Mesodermal cell (in vitro differentiated cells): ENCODE measurements at regions not wholly inside any gene's neighbourhood (a gene's known extent, or its start where the extent isn't known, plus 50 kb on each side); places are given as distances from the start of the nearest gene placed in this dataset.

Experiments
- H3K27ac ChIP-seq: 2 replicates; pipeline ENCODE4 v1.7.0; 2013; ENCODE audit warnings: mild to moderate bottlenecking, low read depth, low read length, moderate library complexity; ENCODE audit not compliant: severe bottlenecking
- H3K36me3 ChIP-seq: 2 replicates; pipeline ENCODE4 v1.7.1; 2013; ENCODE audit warnings: mild to moderate bottlenecking, low read length, moderate library complexity; ENCODE audit not compliant: control insufficient read depth, insufficient read depth
- H3K4me1 ChIP-seq: one replicate; pipeline ENCODE4 v1.7.1; 2013; ENCODE audit warnings: mild to moderate bottlenecking, low read length; ENCODE audit not compliant: insufficient read depth, control insufficient read depth, poor library complexity, severe bottlenecking
- H3K4me3 ChIP-seq: 2 replicates; pipeline ENCODE4 v1.7.0; 2013; ENCODE audit warnings: low read length, control low read depth, mild to moderate bottlenecking; ENCODE audit not compliant: insufficient read depth, poor library complexity, severe bottlenecking; ENCODE audit errors: extremely low read depth
- H3K9me3 ChIP-seq: 2 replicates; pipeline ENCODE4 v1.7.1; 2013; ENCODE audit warnings: mild to moderate bottlenecking, low read length, moderate library complexity; ENCODE audit not compliant: control insufficient read depth
- WGBS, 2 experiments: methylation state at CpG; one replicate each; pipeline ENCODE4 v1.1.5; 2013; ENCODE audit warnings: missing lambda C conversion rate in 2 of 2; ENCODE audit not compliant: insufficient coverage in 2 of 2; 5-methylcytosine and 5-hydroxymethylcytosine counted together

DNA sequence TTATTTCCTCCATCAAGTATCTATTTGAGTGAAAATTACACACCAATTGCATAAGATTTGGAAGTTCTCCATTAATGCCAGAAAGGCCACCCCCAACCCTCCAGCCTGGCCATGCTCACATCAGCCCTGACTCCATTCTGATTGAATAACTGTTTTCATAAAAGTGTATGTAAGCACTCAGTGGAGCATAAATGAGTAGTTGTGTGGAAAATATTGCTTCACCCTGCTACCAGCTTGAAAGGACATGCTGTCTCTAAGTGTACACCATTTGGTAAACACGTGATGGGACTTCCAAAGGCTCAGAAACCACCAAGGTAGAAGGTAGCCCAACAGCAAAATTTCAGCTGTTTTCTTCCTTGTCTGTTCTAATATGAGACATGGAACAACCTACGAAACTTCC, 393.8 kb downstream of the ZNF385D start:
- no peaks in the 10 kb centered on the region for H3K36me3 ChIP-seq
- H3K4me3 ChIP-seq = no peak overlapping the region
- H3K4me1 ChIP-seq = no peaks in the 10 kb centered on the region
- 78 to 100% methylated on average over 1 of the region's 2 CpGs for WGBS, 2 experiments
- no peak overlapping the region for H3K27ac ChIP-seq
- peaks cover 3% of the 10 kb centered on the region for H3K9me3 ChIP-seq

DNA sequence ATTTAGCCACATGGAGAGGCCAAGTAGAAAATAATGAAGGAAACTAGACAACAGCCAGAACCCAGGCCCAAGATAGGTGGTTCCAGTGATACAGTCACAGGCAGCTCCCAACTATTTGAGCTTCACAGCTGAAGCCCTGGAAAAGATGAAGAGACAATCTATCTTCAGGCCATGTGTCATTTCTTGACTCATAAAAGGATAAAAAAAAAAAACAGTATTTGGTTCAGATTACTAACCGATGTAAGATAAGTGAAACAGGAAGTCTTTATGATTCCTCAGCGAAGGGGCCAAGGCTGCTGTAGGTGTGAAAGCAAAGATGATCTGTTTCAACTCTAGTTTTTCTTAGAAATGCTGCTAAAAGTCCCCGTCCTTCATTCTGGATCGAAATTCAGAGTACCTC, 394.6 kb downstream of the ZNF385D start:
- 83% methylated on average over 2 of the region's 4 CpGs; no CpG with 5 or more reads in 1 of the 2 experiments for WGBS, 2 experiments
- H3K36me3 ChIP-seq = no peaks in the 10 kb centered on the region
- H3K4me3 ChIP-seq = no peak overlapping the region
- peaks cover 3% of the 10 kb centered on the region for H3K9me3 ChIP-seq
- H3K4me1 ChIP-seq = no peaks in the 10 kb centered on the region
- H3K27ac ChIP-seq = no peak overlapping the region

DNA sequence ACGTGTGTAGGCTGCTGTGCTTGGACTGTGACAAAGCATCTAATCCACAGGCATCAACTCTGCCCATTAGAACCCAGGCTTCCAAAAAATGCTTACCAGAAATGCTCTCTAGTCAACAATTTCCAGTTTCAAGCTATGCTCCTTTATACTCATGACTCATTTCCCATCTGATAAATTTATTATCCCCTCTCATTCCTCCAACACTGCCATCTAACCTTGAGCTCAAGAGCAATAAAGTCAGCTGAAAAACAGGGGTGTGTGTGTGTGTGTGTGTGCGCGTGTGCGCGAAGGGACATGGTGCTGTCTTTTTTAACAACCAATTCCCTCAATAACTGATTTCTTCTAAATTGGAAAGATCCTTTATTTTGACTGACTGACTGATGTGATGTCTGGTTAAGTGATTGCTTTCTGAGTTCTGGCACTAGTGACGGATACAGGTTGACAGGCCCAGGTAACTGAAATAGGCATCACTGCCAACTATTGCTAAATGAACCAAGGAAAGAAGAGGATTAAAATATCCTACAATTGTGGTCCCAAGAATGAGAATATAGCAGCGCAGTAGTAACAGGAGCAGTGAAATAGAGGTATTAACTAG, 405.5 kb downstream of the ZNF385D start:
- 100% methylated on average over 1 of the region's 7 CpGs; no CpG with 5 or more reads in 1 of the 2 experiments for WGBS, 2 experiments
- Histone ChIP-seq H3K27ac (no peak overlapping the region), H3K4me1 (no peaks in the 10 kb centered on the region), H3K9me3 (no peaks in the 10 kb centered on the region), H3K36me3 (no peaks in the 10 kb centered on the region), H3K4me3 (no peak overlapping the region)

DNA sequence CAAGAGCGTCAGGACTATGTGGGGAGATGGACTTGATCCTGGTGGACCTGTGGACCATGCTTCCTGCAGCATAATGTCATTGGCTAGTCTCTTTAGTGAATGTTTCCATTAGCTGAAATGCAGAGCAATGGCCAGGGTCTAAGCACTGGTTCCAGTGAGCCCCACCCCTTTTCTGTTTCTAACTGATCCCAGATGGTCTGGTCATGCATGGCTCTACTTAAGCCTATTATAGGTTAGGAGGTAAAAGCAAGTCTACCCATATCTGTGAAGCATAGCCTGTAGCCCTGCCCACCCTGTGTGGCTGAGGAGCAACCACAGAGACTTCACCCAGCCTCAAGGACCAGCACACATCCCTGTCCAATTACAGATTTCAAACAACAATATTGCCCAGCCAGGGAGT, 419.2 kb downstream of the ZNF385D start:
- H3K9me3 ChIP-seq = no peaks in the 10 kb centered on the region
- H3K4me3 ChIP-seq = no peak overlapping the region
- H3K36me3 ChIP-seq = no peaks in the 10 kb centered on the region
- 60% methylated on average over 1 of the region's 1 CpG; no CpG with 5 or more reads in 1 of the 2 experiments for WGBS, 2 experiments
- peaks cover 8% of the 10 kb centered on the region for H3K4me1 ChIP-seq
- no peak overlapping the region for H3K27ac ChIP-seq

DNA sequence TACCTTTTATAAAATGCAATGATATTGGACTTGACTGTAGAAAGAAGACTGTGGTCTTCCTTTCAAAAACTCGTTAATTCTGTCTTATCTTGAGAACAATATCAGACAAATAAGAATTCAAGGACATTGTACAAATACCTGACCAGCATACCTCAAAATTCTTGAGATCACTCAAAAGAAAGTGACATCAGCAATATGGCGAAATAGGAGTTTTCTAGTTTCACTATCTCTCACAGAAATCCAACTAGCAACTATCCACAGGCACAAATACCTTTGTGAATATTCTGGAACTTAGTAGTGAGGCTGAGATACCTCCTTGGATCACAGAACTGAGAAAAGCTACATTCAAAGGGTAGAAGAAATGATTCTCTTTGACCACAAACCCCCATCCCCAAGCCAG, 419.7 kb downstream of the ZNF385D start:
- Histone ChIP-seq H3K4me1 (peaks cover 10% of the 10 kb centered on the region), H3K4me3 (no peak overlapping the region), H3K27ac (no peak overlapping the region), H3K36me3 (no peaks in the 10 kb centered on the region), H3K9me3 (no peaks in the 10 kb centered on the region)
- 71% methylated on average over 1 of the region's 2 CpGs; no CpG with 5 or more reads in 1 of the 2 experiments for WGBS, 2 experiments

DNA sequence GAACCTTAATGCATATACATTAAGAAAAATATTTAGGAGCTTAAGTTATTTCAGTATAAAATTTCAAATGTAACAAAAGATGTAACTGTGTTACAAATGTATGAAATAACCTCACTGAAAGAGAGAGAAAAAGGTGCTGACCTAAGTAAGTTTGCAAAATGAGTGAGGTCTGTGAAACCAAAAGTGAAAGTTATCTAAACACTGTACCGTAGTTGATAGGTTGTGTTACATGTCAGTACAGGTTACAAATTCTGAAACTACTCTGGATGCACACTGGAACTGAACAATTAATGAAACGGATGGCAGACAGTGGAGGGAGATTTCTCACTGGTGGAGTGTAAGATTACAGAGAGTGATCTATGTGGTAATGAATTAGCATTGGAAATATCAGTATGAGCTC, 420.7 kb downstream of the ZNF385D start:
- Histone ChIP-seq H3K4me3 (no peak overlapping the region), H3K4me1 (peaks cover 10% of the 10 kb centered on the region), H3K27ac (no peak overlapping the region), H3K9me3 (no peaks in the 10 kb centered on the region), H3K36me3 (no peaks in the 10 kb centered on the region)
- 88 to 95% methylated on average over 2 of the region's 2 CpGs for WGBS, 2 experiments

DNA sequence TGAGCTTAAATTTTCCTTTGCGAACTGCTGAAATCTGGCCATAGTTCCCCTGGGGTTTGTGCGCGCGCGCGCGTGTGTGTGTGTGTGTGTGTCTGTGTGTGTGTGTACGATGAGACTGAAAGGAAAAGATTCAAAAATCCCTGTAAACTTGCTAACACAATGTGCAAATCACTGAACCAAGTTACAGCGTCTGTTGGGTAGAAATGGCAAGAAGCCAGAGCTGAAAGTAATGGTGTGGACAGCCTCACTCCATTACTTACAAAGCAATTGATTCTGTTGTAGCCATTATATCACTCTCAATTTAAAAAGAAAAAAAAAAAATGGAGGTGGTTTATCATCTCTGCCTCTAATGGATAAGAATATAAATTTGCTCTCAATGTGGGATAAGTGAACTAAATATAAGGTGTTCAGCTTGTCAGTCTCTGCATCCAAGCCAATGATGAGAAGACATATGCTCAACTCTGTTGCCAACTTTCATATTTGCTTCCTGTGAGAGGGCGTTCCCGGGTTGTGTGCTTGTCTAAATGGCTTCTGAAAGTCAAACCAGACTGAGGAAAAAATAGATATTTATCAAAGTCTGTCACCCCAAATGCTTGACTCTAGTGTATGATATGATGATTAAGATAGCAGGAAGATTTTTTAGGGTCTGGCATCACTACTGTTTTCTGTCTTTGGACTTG, 422.2 kb downstream of the ZNF385D start:
- WGBS, 2 experiments = 93 to 98% methylated on average over 5 to 8 of the region's 11 CpGs
- Histone ChIP-seq H3K4me3 (no peak overlapping the region), H3K27ac (no peak overlapping the region), H3K9me3 (no peaks in the 10 kb centered on the region), H3K4me1 (peaks cover 10% of the 10 kb centered on the region), H3K36me3 (no peaks in the 10 kb centered on the region)

DNA sequence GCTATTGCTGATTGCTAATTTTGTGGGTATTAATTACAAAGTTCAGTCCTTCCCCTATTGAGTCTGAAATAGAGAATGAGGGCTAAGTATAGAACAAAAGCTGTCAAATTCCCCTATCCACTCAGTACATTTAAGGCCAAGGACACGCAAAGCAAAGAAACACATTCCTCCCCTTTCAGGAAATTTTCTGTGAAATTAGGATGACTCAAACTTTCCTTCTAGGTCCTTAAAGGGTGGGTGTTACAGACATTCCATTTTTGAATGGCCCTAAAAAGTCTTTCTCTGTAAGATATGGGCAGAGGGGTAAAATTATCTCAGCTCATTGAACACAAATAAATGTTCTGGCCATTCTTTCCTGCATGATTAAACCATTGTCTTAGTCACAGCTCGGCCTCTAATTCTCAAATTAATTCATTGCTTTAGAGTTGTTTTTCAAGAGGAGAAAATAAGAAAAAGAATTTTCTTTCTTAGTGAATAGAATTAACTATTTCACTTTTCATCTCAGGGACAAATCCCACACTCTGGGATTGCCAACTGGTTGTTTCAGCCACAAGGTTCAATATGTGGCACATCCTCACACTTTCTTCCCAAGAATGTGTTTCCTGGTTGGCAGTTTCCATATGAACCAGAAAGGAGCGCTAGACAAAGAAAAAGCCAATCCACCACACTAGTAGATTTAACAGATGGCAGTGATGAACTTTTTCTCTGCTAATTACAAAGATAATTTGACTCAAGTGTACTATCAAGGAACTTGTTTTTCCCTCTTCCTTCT, 424.1 kb downstream of the ZNF385D start:
- H3K9me3 ChIP-seq = no peaks in the 10 kb centered on the region
- 100% methylated on average over 1 of the region's 3 CpGs; no CpG with 5 or more reads in 1 of the 2 experiments for WGBS, 2 experiments
- H3K4me3 ChIP-seq = no peak overlapping the region
- peaks cover 10% of the 10 kb centered on the region for H3K4me1 ChIP-seq
- no peaks in the 10 kb centered on the region for H3K36me3 ChIP-seq
- peak overlapping the region; percentile 82 for H3K27ac ChIP-seq

DNA sequence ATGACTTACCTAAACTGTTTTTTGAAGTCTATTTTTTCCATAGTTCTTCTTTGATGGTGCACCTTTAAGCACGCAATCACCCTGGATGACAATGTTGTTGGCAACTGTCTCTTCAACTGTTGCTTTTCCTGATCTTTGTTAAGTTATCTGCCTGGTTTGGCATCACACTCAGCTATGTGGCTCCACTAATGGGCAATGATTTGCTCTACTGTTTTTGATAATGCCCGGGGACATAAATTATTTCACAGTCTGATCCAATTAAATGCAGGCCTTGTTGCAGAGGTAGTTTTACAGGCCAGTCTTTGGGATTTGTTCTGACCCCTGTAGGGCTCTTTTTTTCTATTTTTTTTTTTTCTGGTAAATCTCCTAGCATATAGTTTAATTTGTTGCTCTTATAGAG, 436.3 kb downstream of the ZNF385D start:
- WGBS, 2 experiments = 50 to 80% methylated on average over 1 to 2 of the region's 2 CpGs
- no peak overlapping the region for H3K4me3 ChIP-seq
- H3K27ac ChIP-seq = no peak overlapping the region

DNA sequence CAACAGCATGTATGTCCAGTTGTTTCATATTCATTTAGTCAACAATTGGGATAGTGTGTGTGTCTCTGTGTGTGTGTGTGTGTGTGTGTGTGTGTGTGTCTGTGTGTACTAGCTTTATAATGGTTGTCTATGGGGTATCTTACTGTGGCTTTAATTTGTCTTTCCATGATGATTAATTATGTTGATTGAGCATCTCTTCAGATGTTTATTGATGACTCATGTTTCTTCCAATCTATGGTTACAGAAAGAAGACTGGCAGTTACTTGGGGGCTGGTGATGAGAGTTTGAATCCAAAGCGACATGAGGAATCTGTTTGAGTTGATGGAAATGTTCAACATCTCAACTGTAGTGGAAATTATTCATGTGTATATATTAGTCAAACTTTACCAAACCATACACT, 440.1 kb downstream of the ZNF385D start:
- no CpG with 5 or more reads among the region's 1 CpG for WGBS, 2 experiments
- no peak overlapping the region for H3K27ac ChIP-seq

More for the DNA sequence above, 436.3 kb downstream of the ZNF385D start:
- no peaks in the 10 kb centered on the region for H3K36me3 ChIP-seq
- no peaks in the 10 kb centered on the region for H3K9me3 ChIP-seq
- H3K4me1 ChIP-seq = no peaks in the 10 kb centered on the region

More for the DNA sequence above, 440.1 kb downstream of the ZNF385D start:
- no peaks in the 10 kb centered on the region for H3K4me1 ChIP-seq
- no peak overlapping the region for H3K4me3 ChIP-seq
- no peaks in the 10 kb centered on the region for H3K36me3 ChIP-seq
- no peaks in the 10 kb centered on the region for H3K9me3 ChIP-seq
